HFF-Myc (cell line): ENCODE measurements at regions not wholly inside any gene's neighbourhood (a gene's known extent, or its start where the extent isn't known, plus 50 kb on each side); places are given as distances from the start of the nearest gene placed in this dataset.

Experiments
- DNase-seq: peaks from one replicate; pipeline ENCODE4 v3.0.0-alpha.2; 2011; ENCODE audit warnings: low read depth; ENCODE audit errors: extremely low read depth
- H3K4me3 ChIP-seq: replicated peaks from 2 replicates; pipeline ENCODE4 v1.5.1; 2011; ENCODE audit warnings: low read depth, mild to moderate bottlenecking, control low read depth, low read length
- TF ChIP-seq, protein P1 (sequence below): IDR thresholded peaks from 2 replicates; pipeline ENCODE4 v1.5.1; 2012; ENCODE audit warnings: mild to moderate bottlenecking, low read depth, low read length, control low read depth; ENCODE audit errors: missing control alignments

DNA sequence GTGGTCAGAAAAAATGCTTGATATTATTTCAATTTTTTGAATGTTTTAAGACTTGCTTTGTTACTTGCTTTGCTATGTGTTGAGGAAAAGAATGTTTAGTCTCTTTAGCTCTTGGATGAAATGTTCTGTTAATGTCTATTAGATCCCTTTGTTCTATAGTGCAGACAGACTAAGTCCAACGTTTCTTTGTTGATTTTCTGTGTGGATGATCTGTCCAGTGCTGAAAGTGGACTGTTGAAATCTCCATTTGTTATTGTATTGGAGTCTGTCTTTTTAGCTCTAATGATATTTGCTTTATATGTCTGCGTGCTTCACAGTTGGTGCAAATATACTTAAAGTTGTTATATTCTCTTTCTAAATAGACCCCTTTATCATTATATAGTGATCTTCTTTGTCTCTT, 220.6 kb downstream of the GUCY2F start:
- TF ChIP-seq, protein P1, sequence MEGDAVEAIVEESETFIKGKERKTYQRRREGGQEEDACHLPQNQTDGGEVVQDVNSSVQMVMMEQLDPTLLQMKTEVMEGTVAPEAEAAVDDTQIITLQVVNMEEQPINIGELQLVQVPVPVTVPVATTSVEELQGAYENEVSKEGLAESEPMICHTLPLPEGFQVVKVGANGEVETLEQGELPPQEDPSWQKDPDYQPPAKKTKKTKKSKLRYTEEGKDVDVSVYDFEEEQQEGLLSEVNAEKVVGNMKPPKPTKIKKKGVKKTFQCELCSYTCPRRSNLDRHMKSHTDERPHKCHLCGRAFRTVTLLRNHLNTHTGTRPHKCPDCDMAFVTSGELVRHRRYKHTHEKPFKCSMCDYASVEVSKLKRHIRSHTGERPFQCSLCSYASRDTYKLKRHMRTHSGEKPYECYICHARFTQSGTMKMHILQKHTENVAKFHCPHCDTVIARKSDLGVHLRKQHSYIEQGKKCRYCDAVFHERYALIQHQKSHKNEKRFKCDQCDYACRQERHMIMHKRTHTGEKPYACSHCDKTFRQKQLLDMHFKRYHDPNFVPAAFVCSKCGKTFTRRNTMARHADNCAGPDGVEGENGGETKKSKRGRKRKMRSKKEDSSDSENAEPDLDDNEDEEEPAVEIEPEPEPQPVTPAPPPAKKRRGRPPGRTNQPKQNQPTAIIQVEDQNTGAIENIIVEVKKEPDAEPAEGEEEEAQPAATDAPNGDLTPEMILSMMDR: no peak
- DNase-seq: no peak
- H3K4me3 ChIP-seq: no peak overlapping the region

DNA sequence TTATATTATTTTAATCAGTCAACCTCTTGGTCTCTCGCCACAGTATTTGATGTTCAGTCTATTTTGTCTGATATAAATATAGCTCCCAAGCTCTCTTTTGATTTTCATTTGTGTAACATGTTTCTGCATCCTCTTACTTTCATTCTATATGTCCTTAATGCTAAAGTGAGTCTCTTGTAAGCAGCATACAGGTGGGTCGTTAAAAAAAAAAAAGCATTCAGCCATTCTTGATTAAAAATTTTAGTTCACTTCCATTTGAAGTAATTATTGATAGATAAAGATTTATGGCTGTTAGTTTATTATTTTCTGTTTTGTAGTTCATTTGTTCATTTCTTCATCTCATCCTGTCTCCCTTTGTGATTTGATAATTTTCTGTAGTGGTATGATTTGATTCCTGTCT, 229.1 kb downstream of the GUCY2F start:
- TF ChIP-seq, protein P1: no peak
- DNase-seq: no peak
- H3K4me3 ChIP-seq: no peak overlapping the region

DNA sequence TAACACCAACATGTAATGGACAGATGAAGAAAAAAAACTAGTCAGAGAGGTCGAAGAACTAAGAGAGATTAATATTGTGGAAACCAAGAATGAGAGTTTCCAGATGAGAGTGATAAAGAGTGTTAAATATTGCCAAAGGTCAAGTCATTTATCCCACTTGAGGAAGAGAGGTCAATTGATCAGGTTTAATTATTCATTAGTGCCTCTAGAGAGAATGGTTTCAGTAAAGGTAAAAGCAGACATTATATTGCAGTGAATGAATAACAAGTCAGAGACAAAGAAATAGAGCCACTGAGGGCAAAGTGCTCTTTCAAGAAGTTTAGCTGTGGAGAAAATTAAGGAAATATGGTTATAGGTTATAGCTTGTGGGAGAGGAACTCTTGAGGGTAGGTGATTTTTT, 263.1 kb downstream of the GUCY2F start:
- no peak for DNase-seq
- TF ChIP-seq, protein P1: no peak
- H3K4me3 ChIP-seq: no peak overlapping the region

DNA sequence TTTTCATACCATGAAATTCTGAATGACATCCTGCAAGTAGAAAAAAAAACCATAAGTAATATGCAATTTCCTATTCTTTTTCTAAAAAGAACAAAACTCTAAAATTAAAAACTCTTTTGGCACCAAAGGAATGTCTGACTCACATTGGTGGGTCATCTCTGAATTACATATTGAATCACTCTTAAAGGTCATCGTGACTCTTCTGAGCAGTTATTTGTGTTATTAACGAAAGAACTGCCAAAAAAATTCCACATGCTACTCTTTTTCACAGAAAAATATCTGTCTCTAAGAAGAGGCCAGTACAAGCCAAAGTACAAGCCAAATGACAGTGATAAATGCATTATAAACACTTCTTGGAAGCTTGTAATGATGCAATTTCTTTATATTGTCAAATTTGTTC, 282.2 kb downstream of the GUCY2F start:
- TF ChIP-seq, protein P1: no peak
- H3K4me3 ChIP-seq: no peak overlapping the region
- DNase-seq: no peak

DNA sequence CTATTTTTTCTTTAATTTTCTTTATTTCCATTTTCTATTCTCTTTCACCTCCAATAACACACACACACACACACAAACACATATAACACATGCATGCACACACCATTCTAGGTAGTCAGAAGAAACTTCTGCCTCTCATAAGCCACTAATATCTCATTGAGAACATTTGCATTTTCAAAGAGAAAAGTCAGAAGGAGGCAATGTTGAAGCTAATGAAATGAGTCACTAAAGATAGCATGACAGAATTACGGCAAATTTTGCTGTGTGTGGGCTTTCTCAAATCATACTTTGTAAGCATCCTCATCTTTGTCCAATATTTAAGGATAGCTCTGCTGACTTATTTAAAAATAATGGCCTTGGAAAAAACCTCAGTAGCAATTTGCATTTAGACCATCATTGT, 291.3 kb downstream of the GUCY2F start:
- H3K4me3 ChIP-seq: no peak overlapping the region
- TF ChIP-seq, protein P1: no peak
- no peak for DNase-seq

DNA sequence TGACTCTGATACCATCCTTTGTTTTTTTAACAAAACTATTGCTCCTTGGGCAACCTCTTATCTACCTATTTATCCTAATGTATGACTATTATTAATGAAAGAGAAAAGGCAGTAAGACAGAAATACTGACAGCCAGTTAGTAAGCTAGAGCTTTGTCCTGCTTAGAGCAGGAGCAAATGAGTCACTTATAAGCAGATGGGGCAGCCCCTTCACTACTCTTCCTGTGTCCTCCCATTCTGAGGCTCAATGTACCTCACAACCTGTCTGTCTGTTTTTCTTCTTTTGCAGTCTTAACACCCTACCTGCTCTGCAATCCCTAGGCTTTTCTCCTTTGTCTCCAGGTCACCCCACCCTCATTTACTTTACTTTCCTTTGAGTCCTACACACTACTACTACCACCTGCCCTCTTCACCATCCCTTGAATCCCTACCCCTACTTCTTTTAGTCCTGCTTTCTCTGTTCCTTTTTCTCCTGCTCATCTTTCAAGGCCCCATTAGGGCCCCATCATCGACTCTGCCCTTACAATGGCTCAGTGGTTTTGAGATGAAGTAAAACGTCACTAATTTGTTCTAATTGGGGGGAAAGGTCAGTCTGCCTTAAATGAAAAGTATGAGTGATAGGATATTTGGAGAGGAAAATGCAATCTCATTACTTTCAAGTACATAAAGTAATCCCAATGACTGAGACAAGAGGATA, 294.3 kb downstream of the GUCY2F start:
- no peak for DNase-seq
- TF ChIP-seq, protein P1: no peak
- H3K4me3 ChIP-seq: no peak overlapping the region

DNA sequence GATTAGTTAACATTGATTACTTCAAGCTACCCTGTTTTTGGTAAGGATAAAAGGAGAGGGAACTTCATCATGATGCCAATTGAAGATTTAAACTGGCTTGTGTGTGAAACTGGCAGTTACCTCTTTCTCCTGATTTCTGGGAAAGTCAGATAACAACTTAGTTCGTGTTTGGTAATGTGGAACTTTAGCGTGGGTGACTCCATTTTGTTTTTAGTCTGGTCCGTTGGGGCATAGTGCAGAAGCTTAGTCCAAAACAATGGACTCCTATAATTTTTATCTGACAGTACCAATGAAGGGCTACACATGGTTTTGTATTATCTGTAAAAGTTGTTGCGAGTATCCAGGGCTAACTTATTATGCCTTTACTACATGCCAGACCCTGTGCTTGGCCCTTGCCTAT, 294.9 kb downstream of the GUCY2F start:
- H3K4me3 ChIP-seq: no peak overlapping the region
- TF ChIP-seq, protein P1: no peak
- no peak for DNase-seq
